ENCODE measurements at regions not wholly inside any gene's neighbourhood (a gene's known extent, or its start where the extent isn't known, plus 50 kb on each side); places are given as distances from the start of the nearest gene placed in this dataset.

GRCh38 chr2:226652369-226652768, 147.3 kb downstream of the IRS1 start:
- DNase-seq: peak; percentile 82

- peak; percentile 64 for DNase-seq
Measured at GRCh38 chr2:226649871-226650660, 149.6 kb downstream of the IRS1 start.

GRCh38 chr2:226649201-226649600, 150.4 kb downstream of the IRS1 start:
- no peak for DNase-seq

GRCh38 chr2:226647621-226648518, 151.8 kb downstream of the IRS1 start:
- no peak for DNase-seq

- no peak for DNase-seq
Measured at GRCh38 chr2:226644399-226644865, 155.2 kb downstream of the IRS1 start.

GRCh38 chr2:226643946-226644282, 155.7 kb downstream of the IRS1 start:
- no peak for DNase-seq

- no peak for DNase-seq
Measured at GRCh38 chr2:226643030-226643945, 156.3 kb downstream of the IRS1 start.

- DNase-seq: no peak
Measured at GRCh38 chr2:226641008-226641407, 158.6 kb downstream of the IRS1 start.

- DNase-seq: no peak
Measured at GRCh38 chr2:226640501-226640900, 159.1 kb downstream of the IRS1 start.

- no peak for DNase-seq
Measured at GRCh38 chr2:226639550-226639949, 160.1 kb downstream of the IRS1 start.

GRCh38 chr2:226638576-226638975, 161.0 kb downstream of the IRS1 start:
- no peak for DNase-seq

GRCh38 chr2:226637383-226637782, 162.2 kb downstream of the IRS1 start:
- no peak for DNase-seq

GRCh38 chr2:226636586-226636985, 163.0 kb downstream of the IRS1 start:
- DNase-seq: no peak

- no peak for DNase-seq
Measured at GRCh38 chr2:226634943-226635604, 164.5 kb downstream of the IRS1 start.

- DNase-seq: no peak
Measured at GRCh38 chr2:226631671-226632070, 167.9 kb downstream of the IRS1 start.

- DNase-seq: no peak
Measured at GRCh38 chr2:226631187-226631586, 168.4 kb downstream of the IRS1 start.

- DNase-seq: no peak
Measured at GRCh38 chr2:226625946-226626345, 173.7 kb downstream of the IRS1 start.

GRCh38 chr2:226623587-226624368, 175.8 kb downstream of the IRS1 start:
- DNase-seq: no peak

GRCh38 chr2:226622484-226622883, 177.1 kb downstream of the IRS1 start:
- no peak for DNase-seq

GRCh38 chr2:226620176-226620575, 179.4 kb downstream of the IRS1 start:
- DNase-seq: no peak

GRCh38 chr2:226619707-226620106, 179.9 kb downstream of the IRS1 start:
- DNase-seq: no peak

All from inflammatory macrophage treated with lipopolysaccharide for 4 hours (primary cell).